ENCODE measurements at regions not wholly inside any gene's neighbourhood (a gene's known extent, or its start where the extent isn't known, plus 50 kb on each side); places are given as distances from the start of the nearest gene placed in this dataset.

DNA sequence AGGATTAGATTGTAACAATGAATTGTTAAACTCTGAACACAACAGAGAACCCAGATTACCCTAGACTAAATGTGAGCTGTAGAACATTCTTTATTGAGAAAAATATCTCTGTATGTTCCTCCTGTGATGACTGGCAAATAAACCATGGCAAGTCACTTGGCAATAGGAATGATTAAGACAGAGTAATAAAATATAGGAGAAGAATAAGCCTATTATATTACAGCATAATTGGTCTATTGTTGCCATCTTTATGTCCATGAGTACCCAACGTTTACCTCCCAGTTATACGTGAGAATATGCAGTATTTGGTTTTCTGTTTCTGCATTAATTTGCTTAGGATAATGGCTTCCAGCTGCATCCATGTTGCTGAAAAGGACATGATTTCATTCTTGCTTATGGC lies 211.2 kb upstream of the AVPR1A start:
- H4K20me1 ChIP-seq (ENCODE audit: insufficient read depth) = no peaks in the 10 kb centered on the region
- H3K4me3 ChIP-seq (ENCODE audit: low read length) = no peak overlapping the region
- H3F3A ChIP-seq (ENCODE audit: insufficient read depth, low read length, poor library complexity, severe bottlenecking) = no peaks in the 10 kb centered on the region
- H3K9ac ChIP-seq (ENCODE audit: low read length) = no peak overlapping the region
- H3K27ac ChIP-seq (ENCODE audit: low read length) = no peak overlapping the region
- H2AFZ ChIP-seq (ENCODE audit: low read depth, low read length) = no peak overlapping the region
- no peaks in the 10 kb centered on the region for H3K9me3 ChIP-seq (ENCODE audit: low read length)
- H3K36me3 ChIP-seq (ENCODE audit: insufficient read depth, low read length) = no peaks in the 10 kb centered on the region
- H3K9me2 ChIP-seq (ENCODE audit: insufficient read depth, low read length) = no peaks in the 10 kb centered on the region
- TF ChIP-seq MXI1 (conservative IDR thresholded peaks at IDR 0.05; ENCODE audit: poor library complexity, severe bottlenecking) (no peak), SMC3 (conservative IDR thresholded peaks at IDR 0.05; ENCODE audit: poor library complexity) (no peak), POLR2AphosphoS5 (IDR thresholded peaks at IDR 0.05) (no peak), EP300 (conservative IDR thresholded peaks at IDR 0.05; ENCODE audit: poor library complexity, severe bottlenecking) (no peak), TAF1 (IDR thresholded peaks at IDR 0.05; ENCODE audit: low read depth) (no peak), RAD21 (conservative IDR thresholded peaks at IDR 0.05) (no peak), EZH2 (IDR thresholded peaks at IDR 0.05; ENCODE audit: borderline replicate concordance, insufficient read depth, low read length, poor library complexity, severe bottlenecking) (no peak), CTCF (IDR thresholded peaks at IDR 0.05; ENCODE audit: poor library complexity, severe bottlenecking) (no peak)
- TF ChIP-seq, protein P1, sequence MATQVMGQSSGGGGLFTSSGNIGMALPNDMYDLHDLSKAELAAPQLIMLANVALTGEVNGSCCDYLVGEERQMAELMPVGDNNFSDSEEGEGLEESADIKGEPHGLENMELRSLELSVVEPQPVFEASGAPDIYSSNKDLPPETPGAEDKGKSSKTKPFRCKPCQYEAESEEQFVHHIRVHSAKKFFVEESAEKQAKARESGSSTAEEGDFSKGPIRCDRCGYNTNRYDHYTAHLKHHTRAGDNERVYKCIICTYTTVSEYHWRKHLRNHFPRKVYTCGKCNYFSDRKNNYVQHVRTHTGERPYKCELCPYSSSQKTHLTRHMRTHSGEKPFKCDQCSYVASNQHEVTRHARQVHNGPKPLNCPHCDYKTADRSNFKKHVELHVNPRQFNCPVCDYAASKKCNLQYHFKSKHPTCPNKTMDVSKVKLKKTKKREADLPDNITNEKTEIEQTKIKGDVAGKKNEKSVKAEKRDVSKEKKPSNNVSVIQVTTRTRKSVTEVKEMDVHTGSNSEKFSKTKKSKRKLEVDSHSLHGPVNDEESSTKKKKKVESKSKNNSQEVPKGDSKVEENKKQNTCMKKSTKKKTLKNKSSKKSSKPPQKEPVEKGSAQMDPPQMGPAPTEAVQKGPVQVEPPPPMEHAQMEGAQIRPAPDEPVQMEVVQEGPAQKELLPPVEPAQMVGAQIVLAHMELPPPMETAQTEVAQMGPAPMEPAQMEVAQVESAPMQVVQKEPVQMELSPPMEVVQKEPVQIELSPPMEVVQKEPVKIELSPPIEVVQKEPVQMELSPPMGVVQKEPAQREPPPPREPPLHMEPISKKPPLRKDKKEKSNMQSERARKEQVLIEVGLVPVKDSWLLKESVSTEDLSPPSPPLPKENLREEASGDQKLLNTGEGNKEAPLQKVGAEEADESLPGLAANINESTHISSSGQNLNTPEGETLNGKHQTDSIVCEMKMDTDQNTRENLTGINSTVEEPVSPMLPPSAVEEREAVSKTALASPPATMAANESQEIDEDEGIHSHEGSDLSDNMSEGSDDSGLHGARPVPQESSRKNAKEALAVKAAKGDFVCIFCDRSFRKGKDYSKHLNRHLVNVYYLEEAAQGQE (IDR thresholded peaks at IDR 0.05; ENCODE audit: borderline replicate concordance) = no peak
- no peak overlapping the region for H3K4me2 ChIP-seq (ENCODE audit: low read length)
- H3K79me2 ChIP-seq (replicated peaks; ENCODE audit: insufficient read depth, low read length) = no peaks in the 10 kb centered on the region
- H3K27me3 ChIP-seq (ENCODE audit: insufficient read depth, low read depth, low read length) = no peaks in the 10 kb centered on the region

DNA sequence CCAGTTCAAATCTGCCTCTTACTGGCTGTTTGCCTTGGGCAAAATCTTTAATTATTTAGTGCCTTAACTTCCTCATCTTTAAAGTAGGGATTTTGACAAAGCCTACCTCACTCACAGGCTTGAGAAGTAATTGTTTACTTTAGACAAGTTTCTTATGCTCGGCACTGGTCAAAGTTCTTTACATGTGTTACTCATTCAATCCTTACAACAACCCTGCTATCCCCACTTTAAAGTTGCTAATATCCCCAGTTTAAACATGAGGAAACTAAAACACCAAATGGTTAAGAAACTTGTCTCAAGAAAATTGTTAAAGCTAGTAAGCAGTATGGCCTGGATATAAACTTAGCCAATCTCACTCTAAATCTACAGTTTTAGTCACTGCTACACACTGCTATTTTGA lies 204.0 kb upstream of the AVPR1A start:
- no peak overlapping the region for H3K27ac ChIP-seq (ENCODE audit: low read length)
- H3K9me2 ChIP-seq (ENCODE audit: insufficient read depth, low read length) = no peaks in the 10 kb centered on the region
- no peaks in the 10 kb centered on the region for H3K9me3 ChIP-seq (ENCODE audit: low read length)
- no peaks in the 10 kb centered on the region for H3K27me3 ChIP-seq (ENCODE audit: insufficient read depth, low read depth, low read length)
- H2AFZ ChIP-seq (ENCODE audit: low read depth, low read length) = no peak overlapping the region
- no peaks in the 10 kb centered on the region for H3K36me3 ChIP-seq (ENCODE audit: insufficient read depth, low read length)
- no peak overlapping the region for H3K4me2 ChIP-seq (ENCODE audit: low read length)
- TF ChIP-seq EZH2 (IDR thresholded peaks at IDR 0.05; ENCODE audit: borderline replicate concordance, insufficient read depth, low read length, poor library complexity, severe bottlenecking) = no peak
- no peak for TF ChIP-seq POLR2AphosphoS5 (IDR thresholded peaks at IDR 0.05)
- no peak for TF ChIP-seq RAD21 (conservative IDR thresholded peaks at IDR 0.05)
- no peak for TF ChIP-seq TAF1 (IDR thresholded peaks at IDR 0.05; ENCODE audit: low read depth)
- H3K79me2 ChIP-seq (replicated peaks; ENCODE audit: insufficient read depth, low read length) = no peaks in the 10 kb centered on the region
- H3K4me3 ChIP-seq (ENCODE audit: low read length) = no peak overlapping the region
- no peaks in the 10 kb centered on the region for H4K20me1 ChIP-seq (ENCODE audit: insufficient read depth)
- H3K9ac ChIP-seq (ENCODE audit: low read length) = no peak overlapping the region
- H3F3A ChIP-seq (ENCODE audit: insufficient read depth, low read length, poor library complexity, severe bottlenecking) = no peaks in the 10 kb centered on the region

GRCh38 chr12:63353559-63353958 lies 202.6 kb upstream of the AVPR1A start:
- Histone ChIP-seq H3K9ac (ENCODE audit: low read length) (no peak overlapping the region), H3K4me3 (ENCODE audit: low read length) (no peak overlapping the region), H4K20me1 (ENCODE audit: insufficient read depth) (no peaks in the 10 kb centered on the region), H3K27ac (ENCODE audit: low read length) (no peak overlapping the region), H3K79me2 (replicated peaks; ENCODE audit: insufficient read depth, low read length) (no peaks in the 10 kb centered on the region), H3K27me3 (ENCODE audit: insufficient read depth, low read depth, low read length) (no peaks in the 10 kb centered on the region), H3K9me2 (ENCODE audit: insufficient read depth, low read length) (no peaks in the 10 kb centered on the region), H3K4me2 (ENCODE audit: low read length) (no peak overlapping the region), H3K36me3 (ENCODE audit: insufficient read depth, low read length) (no peaks in the 10 kb centered on the region), H3K9me3 (ENCODE audit: low read length) (no peaks in the 10 kb centered on the region), H2AFZ (ENCODE audit: low read depth, low read length) (no peak overlapping the region), H3F3A (ENCODE audit: insufficient read depth, low read length, poor library complexity, severe bottlenecking) (no peaks in the 10 kb centered on the region)
- no peak for TF ChIP-seq EZH2 (IDR thresholded peaks at IDR 0.05; ENCODE audit: borderline replicate concordance, insufficient read depth, low read length, poor library complexity, severe bottlenecking)

Measured in neural cell (in vitro differentiated cells).